NOMO-1 treated with DMSO at 0.1 percent for 48 hours (cell line): ENCODE measurements at regions not wholly inside any gene's neighbourhood (a gene's known extent, or its start where the extent isn't known, plus 50 kb on each side); places are given as distances from the start of the nearest gene placed in this dataset.

Experiments
- DNase-seq: peaks from one replicate; lab custom pipeline; 2025; ENCODE audit not compliant: unreplicated experiment; lab: John Stamatoyannopoulos, UW

DNA sequence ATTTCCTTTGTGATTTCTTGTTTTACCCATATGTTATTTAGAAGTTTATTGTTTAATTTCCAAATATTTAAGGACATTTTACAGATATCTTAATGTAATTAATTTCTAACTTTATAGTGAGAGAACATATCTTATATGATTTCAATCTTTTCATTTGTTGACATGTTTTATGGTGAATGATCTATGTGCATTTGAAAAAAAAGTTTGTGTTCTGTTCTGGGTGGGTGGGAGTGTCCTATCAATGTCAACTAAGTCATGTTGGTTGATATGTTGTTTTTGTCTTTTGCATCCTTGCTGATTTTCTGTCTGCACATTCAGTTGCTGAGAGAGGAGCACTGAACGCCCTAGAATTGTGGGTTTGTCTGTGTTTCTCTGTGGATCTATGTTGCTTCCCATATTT is 50.3 kb upstream of the CBFA2T3 start:
- DNase-seq: no peak

DNA sequence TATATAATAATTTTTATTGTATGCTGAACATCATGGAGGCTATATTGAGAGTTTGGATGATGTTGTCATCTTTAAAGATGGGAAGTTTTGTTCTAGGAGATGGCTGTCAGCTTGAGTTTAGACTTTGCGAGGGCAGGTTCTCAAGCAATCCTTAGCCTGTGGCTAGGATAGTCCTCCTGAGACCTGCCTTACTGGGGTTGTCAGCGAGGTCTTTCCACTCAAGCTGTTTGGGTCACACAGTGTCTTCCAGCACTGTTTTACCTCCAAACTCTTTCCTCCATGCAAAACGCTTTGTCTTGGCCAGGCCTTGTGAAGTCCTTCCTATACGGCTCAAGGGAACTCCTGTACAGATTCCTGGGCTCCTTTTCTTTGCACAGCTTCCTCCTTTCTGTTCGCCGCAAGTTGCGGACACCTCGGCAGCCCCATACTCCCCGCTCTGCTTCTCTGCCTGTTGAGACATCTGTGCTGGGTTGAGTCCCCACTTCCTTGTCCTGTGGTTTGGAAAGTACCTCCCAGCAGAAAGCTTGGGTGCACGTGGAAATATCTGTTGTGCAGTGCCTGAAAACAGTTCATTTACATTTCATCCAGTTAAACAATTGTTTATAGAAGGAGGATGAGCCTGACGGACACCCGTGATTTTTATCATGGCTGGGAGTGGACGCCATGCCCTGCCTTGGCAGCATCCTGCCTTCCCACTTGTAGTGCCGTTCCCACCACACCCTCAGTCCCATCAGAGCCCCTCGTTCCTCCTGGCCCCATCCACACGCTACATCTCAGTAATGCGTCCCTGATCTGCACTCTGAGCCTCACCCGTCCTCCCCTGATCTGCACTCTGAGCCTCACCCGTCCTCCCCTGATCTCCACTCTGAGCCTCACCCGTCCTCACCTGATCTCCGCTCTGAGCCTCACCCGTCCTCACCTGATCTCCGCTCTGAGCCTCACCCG is 55.0 kb upstream of the CBFA2T3 start:
- peak; percentile 98 for DNase-seq

GRCh38 chr16:89033304-89033703 is 56.3 kb upstream of the CBFA2T3 start:
- DNase-seq: no peak

DNA sequence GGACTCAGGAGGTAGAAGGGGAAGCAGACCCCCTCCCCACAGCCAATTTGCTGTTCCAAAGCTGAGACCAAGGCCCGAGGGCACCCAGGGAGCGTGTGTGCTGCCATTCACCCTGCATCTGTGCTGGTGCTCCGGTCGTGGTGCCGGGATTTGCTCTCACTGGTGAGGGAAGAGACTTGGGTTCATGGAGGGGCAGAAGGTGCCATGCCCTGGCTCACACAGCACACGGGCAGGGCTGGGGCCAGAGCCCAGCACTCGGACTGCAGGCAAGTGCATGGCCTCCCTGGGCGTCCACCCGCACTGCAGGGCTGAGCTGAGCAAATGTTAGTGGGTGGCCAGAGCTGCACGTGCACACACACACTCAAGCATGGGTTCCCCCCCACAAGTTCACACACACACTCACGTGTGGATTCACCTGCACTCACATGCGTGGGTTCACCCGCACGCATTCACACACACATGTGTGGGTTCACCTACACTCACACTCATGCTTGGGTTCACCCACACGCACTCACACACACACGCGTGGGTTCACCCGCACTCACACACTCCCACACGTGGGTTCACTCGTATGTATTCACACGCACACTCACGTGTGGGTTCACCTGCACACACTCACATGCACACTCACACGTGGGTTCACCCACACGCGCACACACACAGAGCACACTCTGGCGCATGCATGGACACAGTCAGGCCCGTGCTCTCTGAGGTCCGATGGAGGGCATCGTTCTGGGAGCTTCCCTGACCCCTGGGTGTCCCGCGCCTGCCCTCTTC is 57.0 kb upstream of the CBFA2T3 start:
- no peak for DNase-seq

- no peak for DNase-seq
These were observed 57.6 kb upstream of the CBFA2T3 start for GRCh38 chr16:89034573-89034961.

DNA sequence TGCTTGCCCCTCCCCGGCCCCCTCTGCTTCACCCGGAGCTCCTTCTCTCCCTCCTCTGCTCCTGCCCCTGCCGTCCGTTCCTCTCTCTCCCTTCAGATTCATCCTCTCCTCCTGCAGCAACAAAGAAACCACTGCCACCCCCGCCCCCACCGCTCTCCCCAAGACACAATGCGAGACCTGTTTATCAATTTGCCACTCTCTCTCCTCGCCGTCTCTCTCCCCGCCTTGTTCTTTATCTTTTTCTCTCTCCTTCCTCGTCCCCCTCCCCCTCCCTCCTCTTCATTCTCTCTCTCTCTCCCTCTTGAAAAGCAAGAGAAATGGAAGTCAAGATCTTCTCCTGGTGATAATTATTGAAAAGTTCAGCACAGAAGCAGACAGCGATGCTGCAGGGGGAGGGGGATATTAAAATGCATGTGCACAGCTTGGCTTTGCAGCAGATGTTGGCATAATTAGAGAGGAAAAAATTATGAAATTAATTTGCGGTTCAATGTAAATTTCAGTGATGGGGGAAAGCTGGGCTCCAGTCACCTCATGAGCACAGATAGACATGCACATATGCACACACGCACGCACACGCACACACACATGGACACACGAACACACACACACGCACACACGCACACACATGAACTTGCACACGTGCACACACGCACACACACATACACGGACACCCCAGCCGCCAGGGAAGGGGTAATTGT is 58.1 kb upstream of the CBFA2T3 start:
- DNase-seq: no peak

- no peak for DNase-seq
These were observed 57.7 kb upstream of the ACSF3 start for GRCh38 chr16:89035669-89036570.

DNA sequence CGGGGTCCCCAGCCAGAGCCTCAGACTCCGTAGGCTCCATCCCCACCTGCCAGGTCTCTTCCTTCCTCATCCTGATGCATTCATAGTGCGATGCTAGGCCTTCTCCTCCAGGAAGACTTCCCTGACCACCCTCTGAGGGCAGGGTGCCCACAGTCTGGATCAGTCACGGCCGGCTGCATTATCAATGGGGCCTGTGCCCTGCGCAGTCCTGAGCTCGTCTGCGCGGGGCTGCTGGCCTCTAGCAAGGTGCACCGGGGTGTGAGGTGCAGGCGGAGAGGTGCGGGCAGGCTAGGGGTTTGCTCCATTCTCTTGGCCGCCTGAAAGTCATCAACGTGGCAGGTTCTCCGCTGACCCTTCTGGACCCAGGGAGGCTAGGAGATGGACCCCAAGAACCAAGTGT is 56.9 kb upstream of the ACSF3 start:
- DNase-seq: no peak

- peak; percentile 23 for DNase-seq
These were observed 56.1 kb upstream of the ACSF3 start for GRCh38 chr16:89037261-89038152.

DNA sequence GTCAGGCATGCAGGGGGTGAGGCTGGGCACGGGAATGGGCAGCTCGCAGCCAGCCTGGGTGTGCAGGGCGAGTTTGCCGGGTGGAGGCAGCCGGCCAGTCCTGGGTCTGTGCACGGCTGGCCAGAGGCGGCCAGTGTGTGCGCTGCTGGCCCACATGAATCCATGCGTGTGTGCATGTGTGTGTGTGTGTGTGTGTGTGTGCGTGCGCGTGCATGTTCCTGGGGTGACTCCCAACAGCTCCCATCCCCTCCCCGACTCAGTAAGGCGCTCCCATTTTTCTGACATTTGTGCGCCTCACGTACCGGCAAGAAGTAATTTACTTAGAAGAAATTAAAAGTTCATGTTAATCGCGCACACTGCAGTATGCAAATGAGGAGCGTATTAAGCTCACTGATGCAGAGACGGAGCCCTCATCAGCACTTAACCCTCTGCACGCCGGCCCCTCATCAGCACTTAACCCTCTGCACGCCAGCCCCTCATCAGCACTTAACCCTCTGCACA is 55.4 kb upstream of the ACSF3 start:
- DNase-seq: no peak

DNA sequence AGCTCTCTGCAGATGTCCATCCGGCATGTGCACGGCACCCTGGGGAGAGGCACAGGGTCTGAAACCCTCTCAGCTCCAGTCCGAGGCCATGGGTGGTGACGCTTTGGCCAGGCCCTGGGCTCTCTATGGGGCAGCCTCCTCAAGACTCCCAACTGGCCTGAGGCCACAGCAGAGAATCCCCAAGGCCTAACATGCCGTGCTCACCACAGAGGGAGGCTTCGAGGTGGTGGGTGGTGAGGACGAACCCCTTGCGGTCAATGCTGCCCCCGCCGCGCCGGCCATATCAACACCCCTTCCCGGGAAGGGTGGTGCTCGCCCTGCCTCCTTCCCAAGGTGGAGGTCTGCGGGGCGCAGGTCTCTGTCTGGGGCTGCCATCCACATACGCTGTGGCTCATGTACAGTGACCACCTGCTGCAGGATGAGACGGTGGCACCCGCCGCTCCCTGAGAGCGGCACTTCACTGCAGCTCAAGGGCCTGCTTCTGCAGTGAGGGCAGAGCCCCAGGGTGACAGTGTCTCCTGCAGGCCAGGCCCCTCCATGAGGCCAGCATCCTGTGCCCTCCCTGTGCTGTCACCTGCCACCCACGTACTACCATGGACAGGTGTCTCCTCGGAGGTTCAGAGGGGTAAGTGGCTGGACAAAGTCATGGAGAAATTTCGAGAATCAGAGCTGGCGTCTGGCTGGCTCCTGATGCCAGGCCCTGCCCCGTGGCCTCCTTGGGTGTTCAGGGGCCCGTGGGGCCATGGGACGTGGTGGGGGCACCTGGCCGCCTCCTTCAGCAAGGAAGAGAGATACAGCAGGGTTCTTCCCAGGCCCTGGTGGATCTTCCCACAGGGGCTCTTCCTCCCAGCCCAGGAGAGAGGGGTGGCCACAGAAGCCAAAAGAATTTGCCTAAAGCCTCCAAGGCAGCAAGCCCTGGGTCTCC is 54.6 kb upstream of the ACSF3 start:
- no peak for DNase-seq

- DNase-seq: no peak
These were observed 53.9 kb upstream of the ACSF3 start for GRCh38 chr16:89039756-89040155.

DNA sequence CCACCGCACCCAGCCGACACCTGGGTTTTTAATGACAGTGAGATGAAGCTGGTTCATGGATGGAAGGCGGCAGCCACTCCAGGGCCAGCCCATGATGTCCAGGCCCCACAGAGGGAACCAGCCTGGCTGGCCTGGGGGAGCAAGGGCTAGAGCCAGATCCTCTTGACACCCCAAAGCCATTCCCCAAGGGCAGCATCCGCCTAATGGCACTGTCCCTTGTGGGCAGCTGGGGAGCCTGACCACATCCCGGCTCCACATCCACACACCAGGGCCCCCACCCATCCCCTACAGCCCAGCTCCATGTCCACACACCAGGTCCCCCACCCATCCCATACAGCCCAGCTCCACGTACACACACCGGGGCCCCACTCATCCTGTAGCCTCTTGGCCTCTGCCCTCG is 53.3 kb upstream of the ACSF3 start:
- no peak for DNase-seq

DNA sequence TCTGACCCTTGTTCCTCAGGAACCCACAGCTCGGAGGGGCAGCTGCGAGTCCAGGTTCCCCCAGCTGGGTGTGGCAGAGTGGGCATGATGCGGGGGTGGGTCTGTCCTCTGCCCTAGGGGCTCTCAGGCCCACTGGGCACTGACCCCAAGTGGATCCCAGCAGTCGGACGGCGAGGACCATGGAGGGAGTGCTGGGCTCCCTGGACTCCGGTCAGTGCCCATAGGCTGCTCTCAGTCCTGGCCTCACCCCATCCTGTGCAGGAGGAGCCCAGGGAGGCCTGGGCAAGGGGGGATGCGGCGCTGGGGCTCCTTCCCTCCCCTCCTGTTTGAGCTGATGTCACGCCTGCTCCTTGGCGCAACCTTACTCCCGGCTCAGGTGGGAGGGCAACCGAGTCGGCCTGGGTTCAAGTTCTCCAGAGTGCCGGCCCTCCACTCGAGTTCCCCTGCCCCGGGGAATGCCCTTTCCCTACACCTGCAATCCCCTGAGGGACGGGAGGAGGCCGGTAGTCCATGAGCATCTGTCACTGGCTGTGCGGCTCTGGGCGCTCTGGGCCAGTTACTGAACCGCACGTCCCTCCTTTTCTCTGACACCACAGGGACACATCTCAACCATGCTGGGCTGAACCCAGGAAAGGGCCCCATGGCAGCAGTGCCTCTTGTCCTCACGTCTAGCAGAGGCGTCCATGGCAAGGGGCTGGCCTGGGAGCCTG is 52.6 kb upstream of the ACSF3 start:
- no peak for DNase-seq

DNA sequence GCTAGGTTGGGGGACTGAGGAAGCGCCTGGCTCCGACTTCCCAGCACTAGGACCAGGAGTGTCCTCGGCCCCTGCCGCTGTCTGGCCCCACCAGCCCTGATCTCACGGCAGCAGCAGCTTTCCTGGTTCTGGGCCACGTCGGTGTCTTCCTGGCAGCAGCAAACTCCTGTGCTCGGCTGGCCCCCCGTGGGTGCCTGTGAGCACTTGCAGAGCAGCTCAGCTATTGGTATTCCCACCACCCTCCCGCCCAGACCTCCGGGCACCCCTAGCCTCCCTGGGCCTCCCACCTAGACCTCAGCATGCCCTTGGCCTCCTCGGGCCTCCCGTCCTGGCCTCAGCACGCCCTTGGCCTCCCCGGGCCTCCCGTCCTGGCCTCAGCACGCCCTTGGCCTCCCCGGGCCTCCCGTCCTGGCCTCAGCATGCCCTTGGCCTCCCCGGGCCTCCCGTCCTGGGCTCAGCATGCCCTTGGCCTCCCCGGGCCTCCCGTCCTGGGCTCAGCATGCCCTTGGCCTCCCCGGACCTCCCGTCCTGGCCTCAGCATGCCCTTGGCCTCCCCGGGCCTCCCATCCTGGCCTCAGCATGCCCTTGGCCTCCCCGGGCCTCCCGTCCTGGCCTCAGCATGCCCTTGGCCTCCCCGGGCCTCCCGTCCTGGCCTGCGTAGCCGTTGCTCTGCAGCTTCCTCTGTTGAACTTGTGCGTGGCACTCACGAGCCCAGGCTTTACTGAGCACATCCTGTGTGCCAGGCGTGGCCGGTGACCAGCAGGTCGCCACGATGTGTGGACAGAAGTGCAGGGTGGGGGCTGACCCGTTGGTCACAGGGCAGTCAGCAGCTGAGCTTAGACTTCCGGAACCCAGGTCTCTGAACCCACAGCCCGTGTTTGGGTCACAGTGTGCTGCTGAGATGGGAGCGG is 51.8 kb upstream of the ACSF3 start:
- no peak for DNase-seq

- DNase-seq: no peak
These were observed 50.7 kb upstream of the ACSF3 start for GRCh38 chr16:89042711-89043551.
